K562 (cell line): ENCODE measurements at regions not wholly inside any gene's neighbourhood (a gene's known extent, or its start where the extent isn't known, plus 50 kb on each side); places are given as distances from the start of the nearest gene placed in this dataset.
A peak's percentile ranks its signal among the peaks of the same experiment; 100 is the strongest.

Experiments
- ATAC-seq: fragments of 200-7000 bp; cut with Tn5 transposase; 3 replicates; pipeline ENCODE4 v1.9.1; 2020; ENCODE audit warnings: moderate library complexity
- BruUV-seq: library from RNA; stranded (reverse); fragments of 400-500 nt; replicated peaks from 2 replicates; lab custom pipeline; 2021; lab: Mats Ljungman, UMichigan
- CTCF ChIA-PET: fragments of 300-600 bp; formaldehyde crosslinking; extraction: SDS; loops from one replicate; lab custom pipeline; 2021; ENCODE audit warnings: low intra/inter-chr PET ratio; lab: Yijun Ruan, JAX
- POLR2A ChIA-PET: fragments of 300-600, 350-650 bp; sonication (Branson Sonifier 250); formaldehyde crosslinking; extraction: SDS; loops from one replicate; lab custom pipeline; 2021; ENCODE audit warnings: antibody characterized with exemption, inconsistent platforms; lab: Yijun Ruan, JAX
- DNase-seq, 4 experiments: peaks; one replicate each; pipeline versions ENCODE4 v3.0.0 to v3.0.0-alpha.2; 2011 to 2018; ENCODE audit warnings: low spot score in 3 of 4, mixed read lengths in 3 of 4; ENCODE audit errors: extremely low read depth in 1 of 4
- FAIRE-seq: peaks from 2 replicates; lab custom pipeline; 2011; peaks lifted over from hg19 to GRCh38; lab: Jason Lieb, UNC
- H2AFZ ChIP-seq: 2 replicates; pipeline ENCODE4 v1.6.0; 2011; ENCODE audit warnings: low read depth, low read length, control low read depth, inconsistent platforms
- H3K27ac ChIP-seq: fragments of 200-600 bp; 3 replicates; pipeline ENCODE4 v1.8.0; 2011; ENCODE audit warnings: low read depth, mild to moderate bottlenecking, control low read depth, inconsistent platforms, low read length, moderate library complexity, mixed read lengths; ENCODE audit errors: extremely low read depth
- H3K27me3 ChIP-seq, 2 experiments: fragments of 300-600 bp in 1 of 2; 2 replicates in 1 of 2; 3 replicates in 1 of 2; pipeline versions ENCODE4 v1.6.0 to v1.8.0; 2011; ENCODE audit warnings: inconsistent platforms in 2 of 2, low read length in 2 of 2, mild to moderate bottlenecking in 1 of 2, mixed read lengths in 1 of 2, moderate library complexity in 1 of 2; ENCODE audit not compliant: control insufficient read depth in 2 of 2, insufficient read depth in 2 of 2
- H3K36me3 ChIP-seq: fragments of 300-600 bp; 3 replicates; pipeline ENCODE4 v1.8.0; 2011; ENCODE audit warnings: mild to moderate bottlenecking, low read length, inconsistent platforms; ENCODE audit not compliant: control insufficient read depth, insufficient read depth
- H3K4me1 ChIP-seq, 2 experiments: fragments of 200-600 bp in 1 of 2; replicated peaks in 1 of 2; 2 replicates in 1 of 2; 3 replicates in 1 of 2; pipeline versions ENCODE4 v1.5.1 to v1.8.0; 2011; ENCODE audit warnings: inconsistent platforms in 2 of 2, low read length in 2 of 2, mild to moderate bottlenecking in 1 of 2, mixed read lengths in 1 of 2, moderate library complexity in 1 of 2; ENCODE audit not compliant: control insufficient read depth in 2 of 2, insufficient read depth in 2 of 2
- H3K4me2 ChIP-seq: 2 replicates; pipeline ENCODE4 v1.6.1; 2011; ENCODE audit warnings: low read length, control low read depth, inconsistent platforms, mixed read lengths; ENCODE audit not compliant: insufficient read depth
- H3K4me3 ChIP-seq: fragments of 200-600 bp; sonication (generic), shearing (Covaris generic); 2 replicates; pipeline ENCODE4 v1.5.1; 2016; ENCODE audit warnings: control low read depth, inconsistent platforms
- H3K79me2 ChIP-seq: fragments of 200-600 bp; 3 replicates; pipeline ENCODE4 v1.8.0; 2011; ENCODE audit warnings: low read length, inconsistent platforms; ENCODE audit not compliant: control insufficient read depth, insufficient read depth
- H3K9ac ChIP-seq, 2 experiments: 2 replicates each; pipeline versions ENCODE4 v1.6.0 to v1.6.1; 2011; ENCODE audit warnings: low read depth in 2 of 2, low read length in 2 of 2, control low read depth in 1 of 2, inconsistent platforms in 1 of 2, mild to moderate bottlenecking in 1 of 2, mixed read lengths in 1 of 2; ENCODE audit not compliant: insufficient read depth in 1 of 2
- H3K9me1 ChIP-seq: one replicate; pipeline ENCODE4 v1.6.0; 2011; ENCODE audit warnings: inconsistent platforms, mild to moderate bottlenecking, low read length, moderate library complexity; ENCODE audit not compliant: control insufficient read depth, insufficient read depth
- H3K9me3 ChIP-seq: replicated peaks from 2 replicates; pipeline ENCODE4 v1.5.1; 2011; ENCODE audit warnings: low read depth, low read length, inconsistent platforms; ENCODE audit not compliant: control insufficient read depth, insufficient read depth
- H4K20me1 ChIP-seq: replicated peaks from 2 replicates; pipeline ENCODE4 v1.6.1; 2011; ENCODE audit warnings: low read length, inconsistent platforms, mixed read lengths; ENCODE audit not compliant: control insufficient read depth, insufficient read depth
- EHMT2 ChIP-seq: fragments of 450-650 bp; IDR thresholded peaks from 2 replicates; pipeline ENCODE4 v1.6.1; 2018; ENCODE audit warnings: antibody characterized with exemption
- IFI16 ChIP-seq: fragments of 250-450 bp; sonication (Bioruptor Pico); IDR thresholded peaks from 2 replicates; pipeline ENCODE4 v2.1.2; 2022; ENCODE audit warnings: mild to moderate bottlenecking, inconsistent platforms
- MIER1 ChIP-seq: fragments of 450-650 bp; IDR thresholded peaks from 2 replicates; pipeline ENCODE4 v1.6.1; 2016; ENCODE audit warnings: antibody characterized with exemption, mild to moderate bottlenecking, low read depth
- REST ChIP-seq, 2 experiments: fragments of 450-650 bp; formaldehyde crosslinking in 1 of 2; IDR thresholded peaks; 2 replicates each; pipeline versions ENCODE4 v1.4.0 to v1.6.1; 2014 to 2020; ENCODE audit warnings: mild to moderate bottlenecking in 2 of 2, borderline replicate concordance in 1 of 2, low read depth in 1 of 2
- ZNF431 ChIP-seq: sonication (generic); formaldehyde crosslinking; IDR thresholded peaks from 2 replicates; pipeline ENCODE4 v1.8.0; 2022; ENCODE audit warnings: mild to moderate bottlenecking, missing genetic modification reagents
- in situ Hi-C: fragments of 300-500 bp; cut with MboI; formaldehyde crosslinking; loops from 4 replicates; pipeline ENCODE4 v1.15.0; 2018; ENCODE audit warnings: inconsistent platforms, mixed read lengths
- intact Hi-C: fragments of 100-400 bp; cut with micrococcal nuclease; formaldehyde crosslinking; loops from 2 replicates; pipeline ENCODE4 v1.14.2; 2022

- in situ Hi-C loops (no loop called here), intact Hi-C loops (no loop called here)
- no peaks in the 10 kb centered on the region for H3K4me1 ChIP-seq
- ChIA-PET POLR2A (no interaction called here), CTCF (no interaction called here)
- ATAC-seq (0 out of 3 replicates have a peak, but pooled peaks have one; percentile 25), FAIRE-seq (no peak), DNase-seq (no peak)
- no peaks in the 10 kb centered on the region for H3K79me2 ChIP-seq
- no peak overlapping the region for H3K4me2 ChIP-seq
- no peaks in the 10 kb centered on the region for H3K9me1 ChIP-seq
- H3K27me3 ChIP-seq: no peaks in the 10 kb centered on the region
- no TSS peak for BruUV-seq
- H3K9me3 ChIP-seq: no peaks in the 10 kb centered on the region
- H3K9ac ChIP-seq: no peak overlapping the region
- peaks cover 4% of the 10 kb centered on the region; the same call in 1 of the 2 replicates for H4K20me1 ChIP-seq
- no peak overlapping the region for H3K4me3 ChIP-seq
- H3K36me3 ChIP-seq: no peaks in the 10 kb centered on the region
- TF ChIP-seq ZNF431 (CRISPR knock-in tag) (no peak), MIER1 (peak; percentile 85), REST (IDR thresholded peaks at IDR 0.05; ENCODE audit: borderline replicate concordance) (peak; percentile 94), REST (CRISPR knock-in tag; IDR thresholded peaks at IDR 0.05; ENCODE audit: low read depth) (no peak), EHMT2 (peak; percentile 93), IFI16 (CRISPR knock-in tag) (no peak)
- H2AFZ ChIP-seq: no peak overlapping the region
- H3K27ac ChIP-seq: no peak overlapping the region
Observed at GRCh38 chr7:127474457-127474856, 81.9 kb upstream of the ZNF800 start.
